ENCODE measurements at regions not wholly inside any gene's neighbourhood (a gene's known extent, or its start where the extent isn't known, plus 50 kb on each side); places are given as distances from the start of the nearest gene placed in this dataset.

DNA sequence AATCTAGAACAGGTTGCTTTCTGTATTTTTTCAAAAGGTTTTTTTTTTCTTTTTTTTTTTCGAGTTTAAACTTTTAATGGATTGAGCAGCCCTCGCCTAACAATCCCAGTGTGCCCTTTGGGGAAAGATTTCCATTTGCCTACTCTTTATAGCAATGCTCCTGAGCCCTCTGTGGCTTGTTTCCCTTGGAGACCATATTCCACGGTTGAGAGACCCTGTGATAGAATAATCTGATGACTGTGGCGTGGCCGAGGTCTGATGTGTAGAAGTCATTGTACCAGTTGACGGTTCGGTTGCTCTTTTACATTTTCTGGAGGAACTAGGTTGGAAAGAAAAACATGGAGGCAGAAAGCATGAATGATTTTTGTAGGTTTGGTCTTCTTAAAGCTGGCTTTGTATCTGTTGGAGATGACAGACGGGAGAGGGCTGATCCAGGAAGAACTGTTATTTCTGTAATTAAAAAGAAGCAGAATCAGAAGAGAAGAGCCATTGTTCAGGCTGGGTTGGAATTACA, 305.7 kb upstream of the NRIP1 start:
- H3K9ac ChIP-seq (ENCODE audit: low read depth, low read length), result no peak overlapping the region
- H2AFZ ChIP-seq (ENCODE audit: low read depth, low read length), result no peak overlapping the region
- DNase-seq, result no peak
- H3K27ac ChIP-seq (ENCODE audit: low read length), result no peak overlapping the region
- no peak for ATAC-seq (ENCODE audit: insufficient read depth, low read depth)
- H3K27me3 ChIP-seq (ENCODE audit: insufficient read depth, low read length, poor library complexity), result no peaks in the 10 kb centered on the region
- no peak overlapping the region for H3K4me2 ChIP-seq (ENCODE audit: insufficient read depth, low read length)
- no peaks in the 10 kb centered on the region for H3K36me3 ChIP-seq (ENCODE audit: insufficient read depth, low read length)
- H3K9me3 ChIP-seq (ENCODE audit: insufficient read depth, low read length, severe bottlenecking), result peaks cover 9% of the 10 kb centered on the region
- H3K79me2 ChIP-seq (ENCODE audit: insufficient read depth, low read length), result no peaks in the 10 kb centered on the region
- TF ChIP-seq, protein P1, sequence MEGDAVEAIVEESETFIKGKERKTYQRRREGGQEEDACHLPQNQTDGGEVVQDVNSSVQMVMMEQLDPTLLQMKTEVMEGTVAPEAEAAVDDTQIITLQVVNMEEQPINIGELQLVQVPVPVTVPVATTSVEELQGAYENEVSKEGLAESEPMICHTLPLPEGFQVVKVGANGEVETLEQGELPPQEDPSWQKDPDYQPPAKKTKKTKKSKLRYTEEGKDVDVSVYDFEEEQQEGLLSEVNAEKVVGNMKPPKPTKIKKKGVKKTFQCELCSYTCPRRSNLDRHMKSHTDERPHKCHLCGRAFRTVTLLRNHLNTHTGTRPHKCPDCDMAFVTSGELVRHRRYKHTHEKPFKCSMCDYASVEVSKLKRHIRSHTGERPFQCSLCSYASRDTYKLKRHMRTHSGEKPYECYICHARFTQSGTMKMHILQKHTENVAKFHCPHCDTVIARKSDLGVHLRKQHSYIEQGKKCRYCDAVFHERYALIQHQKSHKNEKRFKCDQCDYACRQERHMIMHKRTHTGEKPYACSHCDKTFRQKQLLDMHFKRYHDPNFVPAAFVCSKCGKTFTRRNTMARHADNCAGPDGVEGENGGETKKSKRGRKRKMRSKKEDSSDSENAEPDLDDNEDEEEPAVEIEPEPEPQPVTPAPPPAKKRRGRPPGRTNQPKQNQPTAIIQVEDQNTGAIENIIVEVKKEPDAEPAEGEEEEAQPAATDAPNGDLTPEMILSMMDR (IDR thresholded peaks at IDR 0.05; ENCODE audit: borderline replicate concordance, extremely low read depth, low read length, poor library complexity, severe bottlenecking), result no peak
- no peak for TF ChIP-seq EZH2 (IDR thresholded peaks at IDR 0.05; ENCODE audit: borderline replicate concordance, low read depth, low read length, severe bottlenecking)
- peaks cover 6% of the 10 kb centered on the region; the same call in 1 of the 2 replicates for H3K4me1 ChIP-seq (ENCODE audit: insufficient read depth, low read length)
- no peaks in the 10 kb centered on the region for H4K20me1 ChIP-seq (ENCODE audit: insufficient read depth, low read length)
- H3K4me3 ChIP-seq (ENCODE audit: low read depth in 1 of 2, low read length in 2 of 2), result no peak overlapping the region

DNA sequence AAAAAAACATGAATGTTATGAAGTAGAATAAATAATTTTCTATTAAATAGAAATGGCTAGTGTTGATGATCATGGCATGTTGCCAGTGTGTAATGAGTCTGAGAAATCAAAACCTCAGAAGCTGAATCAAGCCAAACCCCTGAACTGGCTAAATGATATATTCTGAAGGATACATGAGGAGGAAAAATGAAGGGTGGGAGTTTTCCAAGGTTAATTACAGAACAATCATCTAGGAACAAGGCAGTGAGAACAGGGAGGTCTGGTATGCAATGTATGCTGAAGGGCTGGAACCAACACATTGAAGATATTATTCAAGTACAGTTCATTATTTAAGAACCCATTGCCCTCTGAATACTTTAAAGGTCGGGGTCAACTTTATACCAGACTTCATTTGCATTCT, 309.1 kb upstream of the NRIP1 start:
- H3K9ac ChIP-seq (ENCODE audit: low read depth, low read length), result no peak overlapping the region
- H2AFZ ChIP-seq (ENCODE audit: low read depth, low read length), result no peak overlapping the region
- H3K27ac ChIP-seq (ENCODE audit: low read length), result no peak overlapping the region
- H3K4me3 ChIP-seq (ENCODE audit: low read depth in 1 of 2, low read length in 2 of 2), result no peak overlapping the region
- peaks cover 4% of the 10 kb centered on the region for H3K9me3 ChIP-seq (ENCODE audit: insufficient read depth, low read length, severe bottlenecking)
- DNase-seq (no peak), ATAC-seq (ENCODE audit: insufficient read depth, low read depth) (no peak)
- no peaks in the 10 kb centered on the region for H4K20me1 ChIP-seq (ENCODE audit: insufficient read depth, low read length)
- TF ChIP-seq, protein P1 (IDR thresholded peaks at IDR 0.05; ENCODE audit: borderline replicate concordance, extremely low read depth, low read length, poor library complexity, severe bottlenecking), result no peak
- TF ChIP-seq EZH2 (IDR thresholded peaks at IDR 0.05; ENCODE audit: borderline replicate concordance, low read depth, low read length, severe bottlenecking), result no peak
- no peaks in the 10 kb centered on the region for H3K27me3 ChIP-seq (ENCODE audit: insufficient read depth, low read length, poor library complexity)
- H3K4me2 ChIP-seq (ENCODE audit: insufficient read depth, low read length), result no peak overlapping the region
- peaks cover 6% of the 10 kb centered on the region; the same call in 1 of the 2 replicates for H3K4me1 ChIP-seq (ENCODE audit: insufficient read depth, low read length)
- no peaks in the 10 kb centered on the region for H3K36me3 ChIP-seq (ENCODE audit: insufficient read depth, low read length)
- H3K79me2 ChIP-seq (ENCODE audit: insufficient read depth, low read length), result no peaks in the 10 kb centered on the region

DNA sequence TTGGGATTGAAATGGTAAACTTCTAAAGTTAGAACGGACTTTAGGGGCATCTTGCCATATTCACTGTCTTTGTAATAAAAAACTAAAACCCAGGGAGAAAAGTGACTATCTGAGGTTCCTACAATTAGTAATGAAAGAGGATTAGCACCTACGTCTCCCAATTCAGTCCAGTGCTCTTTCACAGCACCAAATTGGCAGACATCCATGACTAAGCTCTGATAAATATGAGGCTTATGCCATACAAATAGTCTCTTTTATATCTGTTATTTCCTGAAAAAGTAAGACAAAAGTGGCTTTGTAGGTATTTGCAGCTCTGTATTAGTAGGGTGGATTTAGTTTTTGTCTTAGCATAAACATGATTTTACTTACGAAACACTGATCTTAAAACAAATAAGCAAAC, 315.0 kb upstream of the NRIP1 start:
- no peak for DNase-seq
- H3K79me2 ChIP-seq (ENCODE audit: insufficient read depth, low read length), result no peaks in the 10 kb centered on the region
- H4K20me1 ChIP-seq (ENCODE audit: insufficient read depth, low read length), result no peaks in the 10 kb centered on the region
- no peak for ATAC-seq (ENCODE audit: insufficient read depth, low read depth)
- peaks cover 4% of the 10 kb centered on the region for H3K9me3 ChIP-seq (ENCODE audit: insufficient read depth, low read length, severe bottlenecking)
- no peak overlapping the region for H3K4me2 ChIP-seq (ENCODE audit: insufficient read depth, low read length)
- no peaks in the 10 kb centered on the region for H3K36me3 ChIP-seq (ENCODE audit: insufficient read depth, low read length)
- no peak overlapping the region for H3K4me3 ChIP-seq (ENCODE audit: low read depth in 1 of 2, low read length in 2 of 2)
- H3K27me3 ChIP-seq (ENCODE audit: insufficient read depth, low read length, poor library complexity), result no peaks in the 10 kb centered on the region
- no peak overlapping the region for H3K27ac ChIP-seq (ENCODE audit: low read length)
- no peak overlapping the region for H3K9ac ChIP-seq (ENCODE audit: low read depth, low read length)
- H3K4me1 ChIP-seq (ENCODE audit: insufficient read depth, low read length), result no peaks in the 10 kb centered on the region
- TF ChIP-seq EZH2 (IDR thresholded peaks at IDR 0.05; ENCODE audit: borderline replicate concordance, low read depth, low read length, severe bottlenecking), result no peak
- TF ChIP-seq, protein P1 (IDR thresholded peaks at IDR 0.05; ENCODE audit: borderline replicate concordance, extremely low read depth, low read length, poor library complexity, severe bottlenecking), result no peak
- no peak overlapping the region for H2AFZ ChIP-seq (ENCODE audit: low read depth, low read length)

DNA sequence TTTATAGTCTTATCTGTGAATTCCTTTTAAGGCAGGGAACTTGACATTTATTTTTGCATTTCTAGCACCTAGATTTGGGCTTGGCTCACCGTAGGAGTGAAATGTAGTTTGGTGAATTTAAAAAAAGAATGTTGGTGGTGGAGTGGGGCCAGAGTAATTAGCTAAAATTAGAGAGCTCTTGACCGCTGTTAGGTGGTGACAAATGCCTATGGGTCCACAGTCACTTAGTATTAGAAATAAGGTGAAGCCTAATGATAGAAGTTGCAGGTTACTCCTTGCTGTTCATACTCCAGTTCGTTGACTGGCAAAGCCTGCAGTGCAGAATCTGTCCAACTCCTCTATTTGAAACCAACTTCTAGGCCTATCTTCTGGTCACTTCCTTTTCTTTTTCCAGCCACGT, 318.8 kb upstream of the NRIP1 start:
- Histone ChIP-seq H3K27me3 (ENCODE audit: insufficient read depth, low read length, poor library complexity) (no peaks in the 10 kb centered on the region), H3K27ac (ENCODE audit: low read length) (no peak overlapping the region), H3K4me2 (ENCODE audit: insufficient read depth, low read length) (no peak overlapping the region), H3K36me3 (ENCODE audit: insufficient read depth, low read length) (no peaks in the 10 kb centered on the region), H3K4me1 (ENCODE audit: insufficient read depth, low read length) (no peaks in the 10 kb centered on the region), H3K9ac (ENCODE audit: low read depth, low read length) (no peak overlapping the region), H3K9me3 (ENCODE audit: insufficient read depth, low read length, severe bottlenecking) (peaks cover 3% of the 10 kb centered on the region), H4K20me1 (ENCODE audit: insufficient read depth, low read length) (no peaks in the 10 kb centered on the region), H3K4me3 (ENCODE audit: low read depth in 1 of 2, low read length in 2 of 2) (no peak overlapping the region), H3K79me2 (ENCODE audit: insufficient read depth, low read length) (no peaks in the 10 kb centered on the region), H2AFZ (ENCODE audit: low read depth, low read length) (no peak overlapping the region)
- TF ChIP-seq, protein P1 (IDR thresholded peaks at IDR 0.05; ENCODE audit: borderline replicate concordance, extremely low read depth, low read length, poor library complexity, severe bottlenecking), result no peak
- no peak for TF ChIP-seq EZH2 (IDR thresholded peaks at IDR 0.05; ENCODE audit: borderline replicate concordance, low read depth, low read length, severe bottlenecking)
- DNase-seq, result no peak
- ATAC-seq (ENCODE audit: insufficient read depth, low read depth), result no peak

Data from DND-41 (cell line).